Activated T-cell treated with anti-CD3 and anti-CD28 coated beads, Interleukin-2, amount 50 U/mL, for 72 hours (primary cell): ENCODE measurements at regions not wholly inside any gene's neighbourhood (a gene's known extent, or its start where the extent isn't known, plus 50 kb on each side); places are given as distances from the start of the nearest gene placed in this dataset.
"Not testable (repeated sequence)": the region's sequence is repeated elsewhere in the genome, so short reads cannot be mapped to it uniquely, and the experiment has no call there.

Experiments
- ATAC-seq, 2 donors: fragments of 150-1000 bp; cut with Tn5 transposase; replicated peaks in 1 of 2; 2 replicates each; pipeline ENCODE4 v1.10.0; 2021; ENCODE audit warnings: moderate library complexity in 2 of 2, mild to moderate bottlenecking in 1 of 2
- DNase-seq, 2 donors: peaks; one replicate each; pipeline ENCODE4 v3.0.0; 2021 to 2022; ENCODE audit warnings: mixed read lengths in 1 of 2
- H3K27ac Mint-ChIP-seq: one replicate; pipeline ENCODE4 v1.8.0; 2022; ENCODE audit warnings: mild to moderate bottlenecking, moderate library complexity, mixed read lengths
- H3K27me3 Mint-ChIP-seq: one replicate; pipeline ENCODE4 v1.8.0; 2022; ENCODE audit warnings: low read depth, mixed read lengths
- H3K36me3 Mint-ChIP-seq, 2 donors: one replicate each; pipeline ENCODE4 v1.8.0; 2022; ENCODE audit warnings: mixed read lengths in 2 of 2, mild to moderate bottlenecking in 1 of 2; ENCODE audit not compliant: insufficient read depth in 2 of 2
- H3K4me1 Mint-ChIP-seq: one replicate; pipeline ENCODE4 v1.8.0; 2022; ENCODE audit warnings: low read depth, mixed read lengths
- H3K4me3 Mint-ChIP-seq, 2 donors: one replicate each; pipeline ENCODE4 v1.8.0; 2022; ENCODE audit warnings: mild to moderate bottlenecking in 2 of 2, mixed read lengths in 2 of 2, moderate library complexity in 2 of 2
- H3K9me3 Mint-ChIP-seq, 2 donors: one replicate each; pipeline ENCODE4 v1.8.0; 2022; ENCODE audit warnings: mixed read lengths in 2 of 2

- no peak for DNase-seq
- H3K4me1 Mint-ChIP-seq = peaks cover 58% of the 10 kb centered on the region
- H3K36me3 Mint-ChIP-seq = no peaks in the 10 kb centered on the region
- H3K27ac Mint-ChIP-seq = peak overlapping the region; percentile 7
- H3K9me3 Mint-ChIP-seq = peaks cover 1 to 5% of the 10 kb centered on the region in 2 donors
- H3K4me3 Mint-ChIP-seq = peak overlapping the region; percentile 18 to 38
- no peaks in the 10 kb centered on the region for H3K27me3 Mint-ChIP-seq
- ATAC-seq = peak; percentile 74 to 81
Observed at GRCh38 chr2:234401426-234401825, 95.5 kb downstream of the ARL4C start.

GRCh38 chr2:234399451-234400246 lies 97.2 kb downstream of the ARL4C start:
- peak overlapping the region in 1 of 2 donors; percentile 27 for H3K4me3 Mint-ChIP-seq
- peak; percentile 25 for DNase-seq
- no peaks in the 10 kb centered on the region for H3K36me3 Mint-ChIP-seq
- H3K9me3 Mint-ChIP-seq = peaks cover 1 to 5% of the 10 kb centered on the region in 2 donors
- peak overlapping the region; percentile 2 for H3K27ac Mint-ChIP-seq
- peaks cover 58% of the 10 kb centered on the region for H3K4me1 Mint-ChIP-seq
- H3K27me3 Mint-ChIP-seq = no peaks in the 10 kb centered on the region
- ATAC-seq = peak; percentile 59 to 64

- Mint-ChIP-seq H3K36me3 (no peaks in the 10 kb centered on the region), H3K9me3 (peaks cover 1 to 5% of the 10 kb centered on the region in 2 donors), H3K4me3 (no peak overlapping the region), H3K27me3 (no peaks in the 10 kb centered on the region), H3K27ac (no peak overlapping the region), H3K4me1 (peaks cover 69% of the 10 kb centered on the region)
- DNase-seq = no peak
- ATAC-seq = no peak
Observed at GRCh38 chr2:234398531-234398930, 98.3 kb downstream of the ARL4C start.

GRCh38 chr2:234395891-234396420 lies 100.9 kb downstream of the ARL4C start:
- Mint-ChIP-seq H3K27ac (no peak overlapping the region), H3K27me3 (no peaks in the 10 kb centered on the region), H3K4me1 (peaks cover 71% of the 10 kb centered on the region), H3K4me3 (no peak overlapping the region), H3K9me3 (peaks cover 1 to 3% of the 10 kb centered on the region in 2 donors), H3K36me3 (no peaks in the 10 kb centered on the region)
- DNase-seq = no peak
- no peak for ATAC-seq

- Mint-ChIP-seq H3K27ac (peak overlapping the region; percentile 17), H3K36me3 (no peaks in the 10 kb centered on the region), H3K4me3 (peak overlapping the region; percentile 6 to 20), H3K4me1 (peaks cover 58% of the 10 kb centered on the region), H3K27me3 (no peaks in the 10 kb centered on the region), H3K9me3 (peaks cover 0 to 2% of the 10 kb centered on the region in 2 donors)
- DNase-seq (no peak), ATAC-seq (no peak)
Observed at GRCh38 chr2:234394450-234394849, 102.4 kb downstream of the ARL4C start.

- Mint-ChIP-seq H3K27ac (peak overlapping the region; percentile 64), H3K27me3 (no peaks in the 10 kb centered on the region), H3K4me1 (peaks cover 48% of the 10 kb centered on the region), H3K9me3 (peaks cover 0 to 2% of the 10 kb centered on the region in 2 donors), H3K4me3 (peak overlapping the region in 1 of 2 donors; percentile 37), H3K36me3 (no peaks in the 10 kb centered on the region)
- no peak for DNase-seq
- ATAC-seq = no peak
Observed at GRCh38 chr2:234393354-234393753, 103.5 kb downstream of the ARL4C start.

GRCh38 chr2:234392041-234392615 lies 104.8 kb downstream of the ARL4C start:
- DNase-seq = no peak
- Mint-ChIP-seq H3K36me3 (no peaks in the 10 kb centered on the region), H3K9me3 (peaks cover 0 to 2% of the 10 kb centered on the region in 2 donors), H3K4me1 (peaks cover 47% of the 10 kb centered on the region), H3K27me3 (no peaks in the 10 kb centered on the region), H3K4me3 (no peak overlapping the region), H3K27ac (peak overlapping the region; percentile 1)
- ATAC-seq = no peak

- peak overlapping the region; percentile 1 for H3K27ac Mint-ChIP-seq
- H3K27me3 Mint-ChIP-seq = no peaks in the 10 kb centered on the region
- H3K4me3 Mint-ChIP-seq = no peak overlapping the region
- H3K9me3 Mint-ChIP-seq = peaks cover 2% of the 10 kb centered on the region in 2 donors
- ATAC-seq (no peak), DNase-seq (no peak)
- H3K4me1 Mint-ChIP-seq = peaks cover 47% of the 10 kb centered on the region
- peaks cover 0 to 2% of the 10 kb centered on the region in 2 donors for H3K36me3 Mint-ChIP-seq
Observed at GRCh38 chr2:234391625-234392024, 105.3 kb downstream of the ARL4C start.

GRCh38 chr2:234389661-234390060 lies 107.2 kb downstream of the ARL4C start:
- H3K27me3 Mint-ChIP-seq, ATAC-seq, H3K36me3 Mint-ChIP-seq, H3K27ac Mint-ChIP-seq, DNase-seq, H3K9me3 Mint-ChIP-seq, H3K4me3 Mint-ChIP-seq: not testable (repeated sequence)
- peaks cover 34% of the 10 kb centered on the region for H3K4me1 Mint-ChIP-seq

GRCh38 chr2:234388591-234388990 lies 108.3 kb downstream of the ARL4C start:
- ATAC-seq (no peak), DNase-seq (no peak)
- Mint-ChIP-seq H3K36me3 (peaks cover 0 to 3% of the 10 kb centered on the region in 2 donors), H3K27me3 (no peaks in the 10 kb centered on the region), H3K9me3 (peaks cover 2 to 5% of the 10 kb centered on the region in 2 donors), H3K27ac (no peak overlapping the region), H3K4me3 (no peak overlapping the region), H3K4me1 (peaks cover 24% of the 10 kb centered on the region)

GRCh38 chr2:234386971-234387370 lies 109.9 kb downstream of the ARL4C start:
- no peak for ATAC-seq
- Mint-ChIP-seq H3K27me3 (no peaks in the 10 kb centered on the region), H3K4me1 (peaks cover 10% of the 10 kb centered on the region), H3K27ac (no peak overlapping the region), H3K4me3 (no peak overlapping the region), H3K36me3 (peaks cover 0 to 3% of the 10 kb centered on the region in 2 donors), H3K9me3 (peaks cover 2 to 5% of the 10 kb centered on the region in 2 donors)
- DNase-seq = no peak

GRCh38 chr2:234382131-234382530 lies 114.8 kb downstream of the ARL4C start:
- DNase-seq (no peak), ATAC-seq (no peak)
- Mint-ChIP-seq H3K4me3 (no peak overlapping the region), H3K36me3 (peaks cover 0 to 3% of the 10 kb centered on the region in 2 donors), H3K27ac (no peak overlapping the region), H3K27me3 (no peaks in the 10 kb centered on the region), H3K4me1 (no peaks in the 10 kb centered on the region), H3K9me3 (peaks cover 2 to 5% of the 10 kb centered on the region in 2 donors)

- not testable (repeated sequence) for DNase-seq, H3K27ac Mint-ChIP-seq, H3K36me3 Mint-ChIP-seq, ATAC-seq, H3K4me3 Mint-ChIP-seq, H3K27me3 Mint-ChIP-seq, H3K9me3 Mint-ChIP-seq
- peaks cover 24% of the 10 kb centered on the region for H3K4me1 Mint-ChIP-seq
Observed at GRCh38 chr2:234378958-234379357, 117.9 kb downstream of the ARL4C start.
